ENCODE measurements at regions not wholly inside any gene's neighbourhood (a gene's known extent, or its start where the extent isn't known, plus 50 kb on each side); places are given as distances from the start of the nearest gene placed in this dataset.

- H3K4me3 ChIP-seq (ENCODE audit: low read depth, low read length), result no peak overlapping the region
- no peak for DNase-seq (ENCODE audit: low read depth)
- no peak for TF ChIP-seq CTCF (IDR thresholded peaks at IDR 0.05; ENCODE audit: low read depth, low read length, missing control alignments)
Observed at GRCh38 chr17:13162361-13162760, 144.5 kb upstream of the ELAC2 start.

GRCh38 chr17:13160790-13161189 is 143.0 kb upstream of the ELAC2 start:
- no peak for DNase-seq (ENCODE audit: low read depth)
- no peak for TF ChIP-seq CTCF (IDR thresholded peaks at IDR 0.05; ENCODE audit: low read depth, low read length, missing control alignments)
- no peak overlapping the region for H3K4me3 ChIP-seq (ENCODE audit: low read depth, low read length)

- DNase-seq (ENCODE audit: low read depth), result no peak
- no peak overlapping the region for H3K4me3 ChIP-seq (ENCODE audit: low read depth, low read length)
- TF ChIP-seq CTCF (IDR thresholded peaks at IDR 0.05; ENCODE audit: low read depth, low read length, missing control alignments), result no peak
Observed at GRCh38 chr17:13160296-13160695, 142.5 kb upstream of the ELAC2 start.

GRCh38 chr17:13158494-13159240 is 140.8 kb upstream of the ELAC2 start:
- TF ChIP-seq CTCF (IDR thresholded peaks at IDR 0.05; ENCODE audit: low read depth, low read length, missing control alignments), result no peak
- no peak overlapping the region for H3K4me3 ChIP-seq (ENCODE audit: low read depth, low read length)
- no peak for DNase-seq (ENCODE audit: low read depth)

- no peak for TF ChIP-seq CTCF (IDR thresholded peaks at IDR 0.05; ENCODE audit: low read depth, low read length, missing control alignments)
- H3K4me3 ChIP-seq (ENCODE audit: low read depth, low read length), result no peak overlapping the region
- no peak for DNase-seq (ENCODE audit: low read depth)
Observed at GRCh38 chr17:13157656-13158055, 139.8 kb upstream of the ELAC2 start.

GRCh38 chr17:13154930-13155329 is 137.1 kb upstream of the ELAC2 start:
- no peak for DNase-seq (ENCODE audit: low read depth)

More at GRCh38 chr17:13154930-13155329, 137.1 kb upstream of the ELAC2 start:
- TF ChIP-seq CTCF (IDR thresholded peaks at IDR 0.05; ENCODE audit: low read depth, low read length, missing control alignments), result no peak
- H3K4me3 ChIP-seq (ENCODE audit: low read depth, low read length), result no peak overlapping the region

Data from GM12864 (cell line).